Transverse colon (tissue), 4 donors: ENCODE measurements at regions not wholly inside any gene's neighbourhood (a gene's known extent, or its start where the extent isn't known, plus 50 kb on each side); places are given as distances from the start of the nearest gene placed in this dataset.

ENCODE experiments used
- DNase-seq: peaks from one replicate; pipeline ENCODE4 v3.0.0-alpha.2; 2019
- H3K27ac ChIP-seq, 4 donors: fragments of 200-600 bp; sonication (generic); 2 replicates each; pipeline ENCODE4 v1.5.1; 2016 to 2018; ENCODE audit warnings: inconsistent platforms in 4 of 4
- H3K27me3 ChIP-seq: fragments of 200-600 bp; sonication (generic); 2 replicates; pipeline ENCODE4 v1.5.1; 2017; ENCODE audit warnings: inconsistent platforms
- H3K36me3 ChIP-seq, 4 donors: fragments of 200-600 bp; sonication (generic); 2 replicates each; pipeline ENCODE4 v1.5.1; 2017 to 2019; ENCODE audit warnings: inconsistent platforms in 4 of 4
- H3K4me1 ChIP-seq, 4 donors: fragments of 200-600 bp; sonication (generic); 2 replicates each; pipeline ENCODE4 v1.5.1; 2017 to 2020; ENCODE audit warnings: inconsistent platforms in 4 of 4
- H3K4me3 ChIP-seq, 4 donors: fragments of 200-600 bp; sonication (generic); 1 replicate in 1 of 4; 2 replicates in 3 of 4; pipeline versions ENCODE4 v1.5.1 to v1.6.1; 2017 to 2019; ENCODE audit warnings: inconsistent platforms in 4 of 4
- H3K9me3 ChIP-seq, 2 donors: fragments of 200-600 bp; sonication (generic); 2 replicates each; pipeline ENCODE4 v1.5.1; 2017 to 2019; ENCODE audit warnings: inconsistent platforms in 2 of 2
- EP300 ChIP-seq: sonication (generic); formaldehyde crosslinking; IDR thresholded peaks from one replicate; pipeline ENCODE4 v1.6.1; 2017; ENCODE audit warnings: antibody characterized with exemption, low read depth
- POLR2A ChIP-seq: fragments of 450-650 bp; IDR thresholded peaks from one replicate; pipeline ENCODE4 v1.6.1; 2016; ENCODE audit warnings: antibody characterized with exemption, mild to moderate bottlenecking, moderate library complexity
- POLR2AphosphoS5 ChIP-seq, 3 donors: sonication (generic); formaldehyde crosslinking; IDR thresholded peaks; one replicate each; pipeline ENCODE4 v1.6.1; 2016; ENCODE audit warnings: antibody characterized with exemption in 3 of 3
- WGBS, 2 donors: methylation state at CpG; one replicate each; pipeline ENCODE4 v1.1.5; 2018; ENCODE audit warnings: low coverage in 1 of 2; 5-methylcytosine and 5-hydroxymethylcytosine counted together
- in situ Hi-C, 4 donors: fragments of 200-750 bp; cut with MboI; loops; one replicate each; pipeline versions ENCODE4 v1.15.0 to v1.15.1; 2017; ENCODE audit warnings: low sequenced_read_pairs in 3 of 4, low pct_ligation_motif_present in 1 of 4, low pct_unique_long_range_greater_than_20kb in 1 of 4
- intact Hi-C: fragments of 100-400 bp; cut with DNase I; formaldehyde crosslinking; loops from one replicate; pipeline ENCODE4 v1.15.1; 2023; ENCODE audit warnings: low total_unique reads
- TF ChIP-seq, protein P1 (sequence below), 5 experiments: fragments of 200-600 bp in 3 of 5; fragments of 450-650 bp in 2 of 5; sonication (generic) in 3 of 5; IDR thresholded peaks; 1 replicate in 2 of 5; 2 replicates in 3 of 5; pipeline ENCODE4 v1.5.1; 2016 to 2017; ENCODE audit warnings: antibody characterized with exemption in 5 of 5, inconsistent platforms in 3 of 5, mild to moderate bottlenecking in 2 of 5, moderate library complexity in 1 of 5

- Histone ChIP-seq H3K27ac (no peak overlapping the region), H3K27me3 (no peaks in the 10 kb centered on the region), H3K36me3 (no peaks in the 10 kb centered on the region), H3K9me3 (no peaks in the 10 kb centered on the region), H3K4me3 (no peak overlapping the region), H3K4me1 (no peaks in the 10 kb centered on the region)
- no peak for DNase-seq
- WGBS, 2 donors = 53 to 74% methylated on average over 2 to 6 of the region's 6 CpGs
- intact Hi-C loops (no loop called here), in situ Hi-C loops (no loop called here)
- TF ChIP-seq EP300 = no peak
- TF ChIP-seq POLR2A = no peak
- TF ChIP-seq, protein P1, sequence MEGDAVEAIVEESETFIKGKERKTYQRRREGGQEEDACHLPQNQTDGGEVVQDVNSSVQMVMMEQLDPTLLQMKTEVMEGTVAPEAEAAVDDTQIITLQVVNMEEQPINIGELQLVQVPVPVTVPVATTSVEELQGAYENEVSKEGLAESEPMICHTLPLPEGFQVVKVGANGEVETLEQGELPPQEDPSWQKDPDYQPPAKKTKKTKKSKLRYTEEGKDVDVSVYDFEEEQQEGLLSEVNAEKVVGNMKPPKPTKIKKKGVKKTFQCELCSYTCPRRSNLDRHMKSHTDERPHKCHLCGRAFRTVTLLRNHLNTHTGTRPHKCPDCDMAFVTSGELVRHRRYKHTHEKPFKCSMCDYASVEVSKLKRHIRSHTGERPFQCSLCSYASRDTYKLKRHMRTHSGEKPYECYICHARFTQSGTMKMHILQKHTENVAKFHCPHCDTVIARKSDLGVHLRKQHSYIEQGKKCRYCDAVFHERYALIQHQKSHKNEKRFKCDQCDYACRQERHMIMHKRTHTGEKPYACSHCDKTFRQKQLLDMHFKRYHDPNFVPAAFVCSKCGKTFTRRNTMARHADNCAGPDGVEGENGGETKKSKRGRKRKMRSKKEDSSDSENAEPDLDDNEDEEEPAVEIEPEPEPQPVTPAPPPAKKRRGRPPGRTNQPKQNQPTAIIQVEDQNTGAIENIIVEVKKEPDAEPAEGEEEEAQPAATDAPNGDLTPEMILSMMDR (IDR thresholded peaks at IDR 0.05) = no peak
- no peak for TF ChIP-seq POLR2AphosphoS5 (IDR thresholded peaks at IDR 0.05)
Observed at GRCh38 chr18:47547539-47548202, 296.2 kb upstream of the SKOR2 start.

DNA sequence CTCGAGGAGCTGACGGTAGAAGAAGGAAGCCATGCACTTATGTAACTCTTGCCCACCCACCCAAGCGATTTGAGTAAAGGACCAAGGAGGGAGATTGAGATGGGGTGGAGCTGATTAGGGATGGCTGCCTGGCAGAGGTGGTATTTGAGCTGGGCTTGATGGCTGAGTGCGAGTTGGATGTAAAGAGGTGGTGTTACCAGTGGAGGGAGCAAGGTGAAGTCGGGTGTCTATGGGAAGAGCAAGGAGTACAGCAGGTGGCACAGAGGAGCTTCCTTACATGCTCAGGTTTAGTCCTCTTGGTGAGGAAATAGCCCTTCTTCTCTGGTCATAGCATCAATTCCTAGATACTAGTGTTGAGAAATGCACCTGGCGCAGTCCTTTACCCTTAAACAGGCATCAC is 294.2 kb upstream of the SKOR2 start:
- 63 to 69% methylated on average over 6 of the region's 6 CpGs for WGBS, 2 donors

GRCh38 chr18:47543080-47543479 is 291.6 kb upstream of the SKOR2 start:
- TF ChIP-seq, protein P1 (IDR thresholded peaks at IDR 0.05) = no peak
- TF ChIP-seq POLR2AphosphoS5 (IDR thresholded peaks at IDR 0.05) = no peak
- TF ChIP-seq POLR2A = no peak
- no peak for TF ChIP-seq EP300
- no peaks in the 10 kb centered on the region for H3K4me1 ChIP-seq
- 73 to 78% methylated on average over 1 to 3 of the region's 3 CpGs for whole genome bisulfite sequencing, 2 donors
- H3K9me3 ChIP-seq = no peaks in the 10 kb centered on the region
- H3K27ac ChIP-seq = no peak overlapping the region
- in situ Hi-C loops = no loop called here
- intact Hi-C loops = no loop called here
- no peak overlapping the region for H3K4me3 ChIP-seq
- no peaks in the 10 kb centered on the region for H3K27me3 ChIP-seq
- H3K36me3 ChIP-seq = no peaks in the 10 kb centered on the region
- DNase-seq = no peak

More for the DNA sequence above, 294.2 kb upstream of the SKOR2 start:
- intact Hi-C loops (no loop called here), in situ Hi-C loops (no loop called here)
- TF ChIP-seq, protein P1 (IDR thresholded peaks at IDR 0.05) = peak in 2 of 5 experiments; percentile 9 to 23
- TF ChIP-seq POLR2A = no peak
- Histone ChIP-seq H3K9me3 (no peaks in the 10 kb centered on the region), H3K27me3 (no peaks in the 10 kb centered on the region), H3K27ac (no peak overlapping the region), H3K4me3 (no peak overlapping the region), H3K4me1 (no peaks in the 10 kb centered on the region), H3K36me3 (no peaks in the 10 kb centered on the region)
- no peak for DNase-seq

DNA sequence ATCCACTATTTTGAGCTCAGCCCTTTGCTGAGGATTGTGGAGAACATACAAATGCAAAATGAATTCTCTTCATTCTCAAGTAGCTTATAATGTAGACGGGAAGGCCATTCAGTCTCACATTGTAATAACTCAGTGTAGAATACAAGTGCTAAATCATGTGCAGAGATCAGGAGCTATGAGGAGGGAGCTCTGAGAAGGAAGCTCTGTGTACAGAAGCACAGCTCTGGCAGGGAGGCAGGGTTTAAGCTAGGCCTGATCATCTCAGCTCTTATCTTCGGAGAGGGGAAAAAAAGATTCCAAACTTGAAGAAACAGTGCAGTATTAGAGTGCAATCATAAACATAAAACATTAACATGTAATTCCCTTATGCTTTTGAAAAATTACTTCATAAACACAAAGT is 291.1 kb upstream of the SKOR2 start:
- no peaks in the 10 kb centered on the region for H3K9me3 ChIP-seq
- no peak for DNase-seq
- H3K27me3 ChIP-seq = no peaks in the 10 kb centered on the region
- 50 to 55% methylated on average over 1 to 2 of the region's 2 CpGs for WGBS, 2 donors
- intact Hi-C loops = no loop called here
- no peaks in the 10 kb centered on the region for H3K36me3 ChIP-seq
- no peak overlapping the region for H3K27ac ChIP-seq
- TF ChIP-seq EP300 (no peak), POLR2AphosphoS5 (IDR thresholded peaks at IDR 0.05) (no peak), POLR2A (no peak)
- TF ChIP-seq, protein P1 (IDR thresholded peaks at IDR 0.05) = no peak
- H3K4me3 ChIP-seq = no peak overlapping the region
- in situ Hi-C loops = no loop called here
- no peaks in the 10 kb centered on the region for H3K4me1 ChIP-seq
